CD4-positive, alpha-beta T cell (primary cell): ENCODE measurements at regions not wholly inside any gene's neighbourhood (a gene's known extent, or its start where the extent isn't known, plus 50 kb on each side); places are given as distances from the start of the nearest gene placed in this dataset.

Experiments
- ATAC-seq: fragments of 200-7000 bp; cut with Tn5 transposase; one replicate; pipeline ENCODE4 v1.10.0; 2022; ENCODE audit warnings: mild to moderate bottlenecking; ENCODE audit not compliant: poor library complexity
- CTCF ChIA-PET: fragments of 350-600 bp; sonication (Branson Sonifier 250); formaldehyde crosslinking; loops from one replicate; lab custom pipeline; 2021; ENCODE audit warnings: antibody characterized with exemption, inconsistent platforms; lab: Charles Lee
- POLR2A ChIA-PET: fragments of 350-600 bp; sonication (Branson Sonifier 250); formaldehyde crosslinking; loops from one replicate; lab custom pipeline; 2021; ENCODE audit warnings: antibody characterized with exemption, inconsistent platforms; lab: Charles Lee
- DNase-seq, 14 experiments: peaks; one replicate each; pipeline ENCODE4 v3.0.0-alpha.2; 2013 to 2020; ENCODE audit warnings: mixed read lengths in 2 of 14
- H3K27ac ChIP-seq, 2 donors: one replicate each; pipeline versions ENCODE4 v1.5.1 to v1.7.0; 2013; ENCODE audit warnings: low read length in 2 of 2, low read depth in 1 of 2, mild to moderate bottlenecking in 1 of 2
- H3K27me3 ChIP-seq, 2 experiments: 1 replicate in 1 of 2; 2 replicates in 1 of 2; pipeline versions ENCODE4 v1.6.1 to v1.7.0; 2013; ENCODE audit warnings: low read length in 2 of 2, control low read depth in 1 of 2, mild to moderate bottlenecking in 1 of 2, moderate library complexity in 1 of 2; ENCODE audit not compliant: insufficient read depth in 2 of 2, control insufficient read depth in 1 of 2
- H3K36me3 ChIP-seq: one replicate; pipeline ENCODE4 v1.6.1; 2013; ENCODE audit warnings: low read length, control low read depth; ENCODE audit not compliant: insufficient read depth
- H3K4me1 ChIP-seq: one replicate; pipeline ENCODE4 v1.6.1; 2013; ENCODE audit warnings: low read length, control low read depth; ENCODE audit not compliant: insufficient read depth
- H3K4me3 ChIP-seq: one replicate; pipeline ENCODE4 v1.5.1; 2013; ENCODE audit warnings: mild to moderate bottlenecking, low read length, moderate library complexity
- H3K9me3 ChIP-seq, 2 experiments: 1 replicate in 1 of 2; 2 replicates in 1 of 2; pipeline versions ENCODE4 v1.6.1 to v1.7.0; 2013; ENCODE audit warnings: low read length in 2 of 2, mild to moderate bottlenecking in 2 of 2, control low read depth in 1 of 2, moderate library complexity in 1 of 2; ENCODE audit not compliant: control insufficient read depth in 1 of 2, insufficient read depth in 1 of 2
- H3K27ac Mint-ChIP-seq: one replicate; pipeline ENCODE4 v1.8.0; 2020; ENCODE audit warnings: mixed read lengths
- H3K27me3 Mint-ChIP-seq: one replicate; pipeline ENCODE4 v1.8.0; 2021; ENCODE audit warnings: mixed read lengths
- H3K36me3 Mint-ChIP-seq: one replicate; pipeline ENCODE4 v1.8.0; 2021; ENCODE audit warnings: low read depth, mixed read lengths
- H3K4me1 Mint-ChIP-seq: one replicate; pipeline ENCODE4 v1.8.0; 2021; ENCODE audit warnings: low read depth, mixed read lengths
- H3K4me3 Mint-ChIP-seq: one replicate; pipeline ENCODE4 v1.8.0; 2020; ENCODE audit warnings: mild to moderate bottlenecking, mixed read lengths
- H3K9me3 Mint-ChIP-seq: one replicate; pipeline ENCODE4 v1.8.0; 2020; ENCODE audit warnings: mixed read lengths
- intact Hi-C, 2 experiments: fragments of 100-400 bp; cut with DNase I in 1 of 2; cut with micrococcal nuclease in 1 of 2; formaldehyde crosslinking; loops; one replicate each; pipeline versions ENCODE4 v1.15.1 to v1.9.0; 2023 to 2025; cut with DNase I, micrococcal nuclease
- TF ChIP-seq, protein P1 (sequence below): fragments of 200-600 bp; IDR thresholded peaks from one replicate; pipeline ENCODE4 v1.8.0; 2022; ENCODE audit warnings: antibody characterized with exemption, mild to moderate bottlenecking

GRCh38 chr2:105674859-105675541, 69.7 kb upstream of the NCK2 start:
- H3K36me3 Mint-ChIP-seq: no peaks in the 10 kb centered on the region
- no peaks in the 10 kb centered on the region for H3K9me3 ChIP-seq
- no peak overlapping the region for H3K27ac Mint-ChIP-seq
- ChIA-PET CTCF (interaction anchor here (0.6 kb wide), 1 partner anchor 69 kb away, joined by 4 read pairs; no protein-coding TSS in a partner anchor), POLR2A (no interaction called here)
- H3K4me1 ChIP-seq: peaks cover 4% of the 10 kb centered on the region
- no peak overlapping the region for H3K27ac ChIP-seq
- no peaks in the 10 kb centered on the region for H3K27me3 ChIP-seq
- no peaks in the 10 kb centered on the region for H3K27me3 Mint-ChIP-seq
- DNase-seq: peak in 4 of 14 experiments; percentile 12 to 20 (median 14)
- no peak overlapping the region for H3K4me3 Mint-ChIP-seq
- ATAC-seq: peak; percentile 60
- no peaks in the 10 kb centered on the region for H3K9me3 Mint-ChIP-seq
- H3K36me3 ChIP-seq: no peaks in the 10 kb centered on the region
- H3K4me3 ChIP-seq: no peak overlapping the region
- TF ChIP-seq, protein P1, sequence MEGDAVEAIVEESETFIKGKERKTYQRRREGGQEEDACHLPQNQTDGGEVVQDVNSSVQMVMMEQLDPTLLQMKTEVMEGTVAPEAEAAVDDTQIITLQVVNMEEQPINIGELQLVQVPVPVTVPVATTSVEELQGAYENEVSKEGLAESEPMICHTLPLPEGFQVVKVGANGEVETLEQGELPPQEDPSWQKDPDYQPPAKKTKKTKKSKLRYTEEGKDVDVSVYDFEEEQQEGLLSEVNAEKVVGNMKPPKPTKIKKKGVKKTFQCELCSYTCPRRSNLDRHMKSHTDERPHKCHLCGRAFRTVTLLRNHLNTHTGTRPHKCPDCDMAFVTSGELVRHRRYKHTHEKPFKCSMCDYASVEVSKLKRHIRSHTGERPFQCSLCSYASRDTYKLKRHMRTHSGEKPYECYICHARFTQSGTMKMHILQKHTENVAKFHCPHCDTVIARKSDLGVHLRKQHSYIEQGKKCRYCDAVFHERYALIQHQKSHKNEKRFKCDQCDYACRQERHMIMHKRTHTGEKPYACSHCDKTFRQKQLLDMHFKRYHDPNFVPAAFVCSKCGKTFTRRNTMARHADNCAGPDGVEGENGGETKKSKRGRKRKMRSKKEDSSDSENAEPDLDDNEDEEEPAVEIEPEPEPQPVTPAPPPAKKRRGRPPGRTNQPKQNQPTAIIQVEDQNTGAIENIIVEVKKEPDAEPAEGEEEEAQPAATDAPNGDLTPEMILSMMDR: no peak
- H3K4me1 Mint-ChIP-seq: peaks cover 8% of the 10 kb centered on the region
- intact Hi-C loops: no loop called here

DNA sequence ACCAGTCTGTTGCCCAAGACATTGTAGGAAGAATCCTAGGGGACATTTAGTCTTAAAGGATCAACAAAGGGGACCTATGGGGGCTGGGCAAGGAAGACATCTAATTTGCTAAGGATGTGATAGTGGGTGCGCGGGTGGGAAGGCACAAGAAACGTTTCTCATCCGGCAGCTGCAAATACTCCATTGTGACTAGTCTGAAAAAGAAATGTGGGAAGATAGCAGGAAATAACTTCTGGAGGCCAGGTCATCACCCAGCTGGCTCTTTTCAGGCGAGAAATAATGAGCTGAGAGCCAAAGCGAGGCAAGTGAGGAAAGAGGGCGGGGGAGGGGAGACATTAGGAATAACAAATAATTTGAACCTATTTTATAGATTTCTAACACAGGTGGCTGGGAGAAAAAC, 70.3 kb upstream of the NCK2 start:
- Histone ChIP-seq H3K27me3 (no peaks in the 10 kb centered on the region), H3K27ac (no peak overlapping the region), H3K4me1 (peaks cover 4% of the 10 kb centered on the region), H3K9me3 (peaks cover 0 to 5% of the 10 kb centered on the region in 2 experiments), H3K4me3 (no peak overlapping the region), H3K36me3 (no peaks in the 10 kb centered on the region)
- Mint-ChIP-seq H3K4me1 (peaks cover 8% of the 10 kb centered on the region), H3K4me3 (no peak overlapping the region), H3K36me3 (no peaks in the 10 kb centered on the region), H3K27me3 (no peaks in the 10 kb centered on the region), H3K9me3 (no peaks in the 10 kb centered on the region), H3K27ac (no peak overlapping the region)
- intact Hi-C loops: no loop called here
- no peak for DNase-seq
- TF ChIP-seq, protein P1: no peak
- ATAC-seq: no peak
- ChIA-PET CTCF (no interaction called here), POLR2A (no interaction called here)

DNA sequence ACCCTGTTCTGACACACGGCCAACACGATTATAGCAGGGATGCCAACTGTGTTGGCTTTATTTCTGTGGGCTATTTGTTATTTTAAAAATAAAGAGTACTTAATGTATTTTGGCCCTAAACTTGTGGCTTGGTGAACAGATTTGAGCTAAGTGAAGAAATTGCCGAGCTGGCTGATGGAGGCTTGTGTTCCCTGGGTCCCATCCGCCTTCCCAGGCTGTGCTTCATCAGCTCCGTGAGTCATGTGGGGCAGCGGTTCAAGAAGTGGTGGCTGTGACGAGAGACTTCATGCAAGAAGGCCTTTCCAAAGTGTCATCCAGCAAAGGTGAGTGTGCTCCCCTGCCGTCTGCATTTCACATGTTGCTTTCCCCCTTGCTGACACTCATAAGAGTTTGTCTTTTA, 73.6 kb upstream of the NCK2 start:
- ChIA-PET CTCF (no interaction called here), POLR2A (no interaction called here)
- H3K36me3 ChIP-seq: no peaks in the 10 kb centered on the region
- ATAC-seq (no peak), DNase-seq (no peak)
- peaks cover 4% of the 10 kb centered on the region for H3K36me3 Mint-ChIP-seq
- H3K4me1 Mint-ChIP-seq: peaks cover 8% of the 10 kb centered on the region
- TF ChIP-seq, protein P1: no peak
- no peaks in the 10 kb centered on the region for H3K27me3 ChIP-seq
- intact Hi-C loops: no loop called here
- H3K9me3 ChIP-seq: peaks cover 16 to 17% of the 10 kb centered on the region in 2 experiments
- no peak overlapping the region for H3K4me3 ChIP-seq
- H3K27ac Mint-ChIP-seq: no peak overlapping the region
- H3K27ac ChIP-seq: no peak overlapping the region
- H3K4me1 ChIP-seq: peaks cover 4% of the 10 kb centered on the region
- H3K4me3 Mint-ChIP-seq: no peak overlapping the region
- peaks cover 9% of the 10 kb centered on the region for H3K9me3 Mint-ChIP-seq
- H3K27me3 Mint-ChIP-seq: no peaks in the 10 kb centered on the region
